HTR-8/SVneo (cell line): ENCODE measurements at regions not wholly inside any gene's neighbourhood (a gene's known extent, or its start where the extent isn't known, plus 50 kb on each side); places are given as distances from the start of the nearest gene placed in this dataset.

Experiments used
- DNase-seq: peaks from one replicate; pipeline ENCODE4 v3.0.0; 2011; ENCODE audit warnings: low spot score, mixed read lengths; ENCODE audit not compliant: insufficient read length
- FAIRE-seq: peaks from 2 replicates; lab custom pipeline; 2011; peaks lifted over from hg19 to GRCh38; lab: Jason Lieb, UNC

- DNase-seq: no peak
- FAIRE-seq: no peak
These were observed 125.4 kb upstream of the SPDL1 start for GRCh38 chr5:169458221-169458620.

- FAIRE-seq: no peak
These were observed 133.1 kb upstream of the SPDL1 start for GRCh38 chr5:169450464-169450863.

GRCh38 chr5:169448826-169449225, 134.7 kb upstream of the SPDL1 start:
- FAIRE-seq (no peak), DNase-seq (no peak)

More at GRCh38 chr5:169450464-169450863, 133.1 kb upstream of the SPDL1 start:
- DNase-seq: no peak

GRCh38 chr5:169445191-169445590, 138.4 kb upstream of the SPDL1 start:
- FAIRE-seq (peak; percentile 60), DNase-seq (no peak)

- no peak for DNase-seq
- FAIRE-seq: no peak
These were observed 140.4 kb upstream of the SPDL1 start for GRCh38 chr5:169442913-169443784.

GRCh38 chr5:169442403-169442874, 141.1 kb upstream of the SPDL1 start:
- DNase-seq: no peak
- no peak for FAIRE-seq

GRCh38 chr5:169440107-169440705, 139.3 kb upstream of the SLIT3 start:
- FAIRE-seq (no peak), DNase-seq (no peak)

GRCh38 chr5:169439362-169439761, 138.4 kb upstream of the SLIT3 start:
- FAIRE-seq (peak; percentile 49), DNase-seq (no peak)

GRCh38 chr5:169435506-169436229, 134.7 kb upstream of the SLIT3 start:
- no peak for FAIRE-seq
- no peak for DNase-seq

GRCh38 chr5:169433221-169433651, 132.3 kb upstream of the SLIT3 start:
- FAIRE-seq (no peak), DNase-seq (no peak)

GRCh38 chr5:169431386-169431785, 130.4 kb upstream of the SLIT3 start:
- FAIRE-seq (no peak), DNase-seq (peak; percentile 22)

GRCh38 chr5:169430671-169431070, 129.7 kb upstream of the SLIT3 start:
- no peak for FAIRE-seq
- DNase-seq: no peak

GRCh38 chr5:169429044-169429443, 128.1 kb upstream of the SLIT3 start:
- DNase-seq: no peak
- FAIRE-seq: no peak

GRCh38 chr5:169426784-169427183, 125.8 kb upstream of the SLIT3 start:
- no peak for DNase-seq
- FAIRE-seq: no peak

- no peak for FAIRE-seq
- no peak for DNase-seq
These were observed 123.9 kb upstream of the SLIT3 start for GRCh38 chr5:169424670-169425378.

- FAIRE-seq (no peak), DNase-seq (no peak)
These were observed 123.3 kb upstream of the SLIT3 start for GRCh38 chr5:169424279-169424655.

- FAIRE-seq (no peak), DNase-seq (no peak)
These were observed 122.8 kb upstream of the SLIT3 start for GRCh38 chr5:169423580-169424278.

- FAIRE-seq: no peak
- no peak for DNase-seq
These were observed 121.1 kb upstream of the SLIT3 start for GRCh38 chr5:169422087-169422486.

- FAIRE-seq: no peak
- no peak for DNase-seq
These were observed 120.7 kb upstream of the SLIT3 start for GRCh38 chr5:169421677-169422076.

GRCh38 chr5:169417676-169418075, 116.7 kb upstream of the SLIT3 start:
- DNase-seq (no peak), FAIRE-seq (no peak)
